ENCODE measurements at regions not wholly inside any gene's neighbourhood (a gene's known extent, or its start where the extent isn't known, plus 50 kb on each side); places are given as distances from the start of the nearest gene placed in this dataset.

DNA sequence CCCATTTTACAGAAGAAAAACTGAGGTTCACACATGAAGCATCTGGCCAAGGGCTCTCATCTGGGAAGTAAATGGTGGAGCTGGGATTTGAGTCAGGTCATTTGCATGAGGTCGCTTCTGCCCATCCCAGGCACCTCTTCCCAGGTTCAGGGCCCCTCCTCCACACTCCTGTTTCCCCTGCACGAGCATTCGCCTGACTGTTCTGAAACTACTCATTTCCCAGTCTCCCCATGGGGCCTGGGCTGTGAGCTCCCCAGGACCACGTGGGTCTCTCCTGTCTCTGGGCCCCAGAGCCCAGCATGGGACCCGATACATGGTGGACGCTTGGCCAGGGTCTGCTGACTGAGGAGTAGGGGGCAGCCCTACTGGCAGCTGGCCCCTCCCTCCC lies 360.8 kb downstream of the MATN1 start:
- TF ChIP-seq, protein P1, sequence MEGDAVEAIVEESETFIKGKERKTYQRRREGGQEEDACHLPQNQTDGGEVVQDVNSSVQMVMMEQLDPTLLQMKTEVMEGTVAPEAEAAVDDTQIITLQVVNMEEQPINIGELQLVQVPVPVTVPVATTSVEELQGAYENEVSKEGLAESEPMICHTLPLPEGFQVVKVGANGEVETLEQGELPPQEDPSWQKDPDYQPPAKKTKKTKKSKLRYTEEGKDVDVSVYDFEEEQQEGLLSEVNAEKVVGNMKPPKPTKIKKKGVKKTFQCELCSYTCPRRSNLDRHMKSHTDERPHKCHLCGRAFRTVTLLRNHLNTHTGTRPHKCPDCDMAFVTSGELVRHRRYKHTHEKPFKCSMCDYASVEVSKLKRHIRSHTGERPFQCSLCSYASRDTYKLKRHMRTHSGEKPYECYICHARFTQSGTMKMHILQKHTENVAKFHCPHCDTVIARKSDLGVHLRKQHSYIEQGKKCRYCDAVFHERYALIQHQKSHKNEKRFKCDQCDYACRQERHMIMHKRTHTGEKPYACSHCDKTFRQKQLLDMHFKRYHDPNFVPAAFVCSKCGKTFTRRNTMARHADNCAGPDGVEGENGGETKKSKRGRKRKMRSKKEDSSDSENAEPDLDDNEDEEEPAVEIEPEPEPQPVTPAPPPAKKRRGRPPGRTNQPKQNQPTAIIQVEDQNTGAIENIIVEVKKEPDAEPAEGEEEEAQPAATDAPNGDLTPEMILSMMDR (IDR thresholded peaks at IDR 0.05): no peak
- TF ChIP-seq EP300 (IDR thresholded peaks at IDR 0.05) (no peak), POLR2A (IDR thresholded peaks at IDR 0.05) (no peak)
